ENCODE measurements at regions not wholly inside any gene's neighbourhood (a gene's known extent, or its start where the extent isn't known, plus 50 kb on each side); places are given as distances from the start of the nearest gene placed in this dataset.

DNA sequence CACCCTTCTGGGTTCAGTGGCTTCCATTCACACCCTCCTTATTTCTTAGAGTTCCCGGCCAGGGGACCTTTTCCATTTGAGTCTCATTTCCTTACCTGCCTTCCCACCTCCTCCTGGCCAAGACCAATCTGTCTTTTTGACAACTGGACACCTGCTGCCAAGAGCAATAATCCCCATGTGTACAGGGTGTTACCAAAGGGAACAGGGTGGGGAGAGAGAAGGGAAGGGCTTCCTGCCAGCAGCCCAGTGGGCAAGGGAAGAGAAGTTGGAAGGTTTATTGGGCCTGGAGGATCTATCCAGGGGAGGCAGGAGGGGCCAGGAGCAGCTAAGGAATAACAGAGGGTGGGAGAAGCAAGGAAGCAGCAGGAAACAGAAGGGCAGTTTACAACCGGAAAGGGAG, 346.2 kb downstream of the C12orf75 start:
- H3K4me1 ChIP-seq (ENCODE audit: control insufficient read depth, extremely low read depth, insufficient read depth, low read length) = no peaks in the 10 kb centered on the region
- H4K20me1 ChIP-seq (ENCODE audit: control insufficient read depth, extremely low read depth, insufficient read depth, low read length) = no peaks in the 10 kb centered on the region
- no peak for TF ChIP-seq EZH2 (IDR thresholded peaks at IDR 0.05; ENCODE audit: low read length, missing control alignments)
- no peak for DNase-seq (ENCODE audit: low read depth in 2 of 2)
- H3K9me3 ChIP-seq (ENCODE audit: control insufficient read depth, insufficient read depth, low read depth, low read length) = no peaks in the 10 kb centered on the region
- no peak overlapping the region for H3K4me2 ChIP-seq (ENCODE audit: extremely low read depth, insufficient read depth, low read length)
- H3K27me3 ChIP-seq (ENCODE audit: control insufficient read depth, insufficient read depth, low read length) = no peaks in the 10 kb centered on the region
- H3K4me3 ChIP-seq (replicated peaks in 1 of 4; ENCODE audit: control extremely low read depth in 1 of 4, insufficient read depth in 1 of 4, low read depth in 3 of 4, low read length in 4 of 4) = no peak overlapping the region
- no peak overlapping the region for H2AFZ ChIP-seq (ENCODE audit: low read length)
- no peak overlapping the region for H3K9ac ChIP-seq (ENCODE audit: insufficient read depth, low read length)
- no peak overlapping the region for H3K27ac ChIP-seq (ENCODE audit: insufficient read depth, low read length)
- H3K79me2 ChIP-seq (ENCODE audit: control insufficient read depth, insufficient read depth, low read length) = no peaks in the 10 kb centered on the region
- H3K36me3 ChIP-seq (ENCODE audit: control insufficient read depth, insufficient read depth, low read length) = no peaks in the 10 kb centered on the region

DNA sequence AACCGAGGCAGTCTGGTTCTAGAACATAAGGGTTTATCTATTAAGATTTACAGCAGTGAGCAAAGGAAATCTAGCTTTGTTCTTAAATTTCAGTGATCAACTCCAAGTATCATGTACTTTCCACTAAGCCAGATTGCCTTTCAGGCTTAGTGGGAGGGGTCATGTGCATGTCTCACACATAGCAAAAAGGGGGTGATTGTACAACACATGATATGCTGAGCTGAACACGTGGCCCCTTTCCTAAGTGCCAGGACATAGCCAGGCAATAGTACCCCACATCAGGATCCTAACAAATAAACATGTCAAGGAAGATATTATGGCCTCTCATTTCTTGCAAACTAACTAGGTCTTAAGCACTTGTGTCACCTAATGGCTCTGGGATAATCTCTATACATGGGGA, 347.2 kb downstream of the C12orf75 start:
- DNase-seq (ENCODE audit: low read depth in 2 of 2) = no peak
- Histone ChIP-seq H3K4me3 (replicated peaks in 1 of 4; ENCODE audit: control extremely low read depth in 1 of 4, insufficient read depth in 1 of 4, low read depth in 3 of 4, low read length in 4 of 4) (no peak overlapping the region), H2AFZ (ENCODE audit: low read length) (no peak overlapping the region), H3K27me3 (ENCODE audit: control insufficient read depth, insufficient read depth, low read length) (no peaks in the 10 kb centered on the region), H3K9ac (ENCODE audit: insufficient read depth, low read length) (no peak overlapping the region), H3K27ac (ENCODE audit: insufficient read depth, low read length) (no peak overlapping the region), H3K36me3 (ENCODE audit: control insufficient read depth, insufficient read depth, low read length) (no peaks in the 10 kb centered on the region), H4K20me1 (ENCODE audit: control insufficient read depth, extremely low read depth, insufficient read depth, low read length) (no peaks in the 10 kb centered on the region), H3K79me2 (ENCODE audit: control insufficient read depth, insufficient read depth, low read length) (no peaks in the 10 kb centered on the region), H3K4me2 (ENCODE audit: extremely low read depth, insufficient read depth, low read length) (no peak overlapping the region), H3K4me1 (ENCODE audit: control insufficient read depth, extremely low read depth, insufficient read depth, low read length) (no peaks in the 10 kb centered on the region), H3K9me3 (ENCODE audit: control insufficient read depth, insufficient read depth, low read depth, low read length) (no peaks in the 10 kb centered on the region)
- TF ChIP-seq EZH2 (IDR thresholded peaks at IDR 0.05; ENCODE audit: low read length, missing control alignments) = no peak
- TF ChIP-seq, protein P1, sequence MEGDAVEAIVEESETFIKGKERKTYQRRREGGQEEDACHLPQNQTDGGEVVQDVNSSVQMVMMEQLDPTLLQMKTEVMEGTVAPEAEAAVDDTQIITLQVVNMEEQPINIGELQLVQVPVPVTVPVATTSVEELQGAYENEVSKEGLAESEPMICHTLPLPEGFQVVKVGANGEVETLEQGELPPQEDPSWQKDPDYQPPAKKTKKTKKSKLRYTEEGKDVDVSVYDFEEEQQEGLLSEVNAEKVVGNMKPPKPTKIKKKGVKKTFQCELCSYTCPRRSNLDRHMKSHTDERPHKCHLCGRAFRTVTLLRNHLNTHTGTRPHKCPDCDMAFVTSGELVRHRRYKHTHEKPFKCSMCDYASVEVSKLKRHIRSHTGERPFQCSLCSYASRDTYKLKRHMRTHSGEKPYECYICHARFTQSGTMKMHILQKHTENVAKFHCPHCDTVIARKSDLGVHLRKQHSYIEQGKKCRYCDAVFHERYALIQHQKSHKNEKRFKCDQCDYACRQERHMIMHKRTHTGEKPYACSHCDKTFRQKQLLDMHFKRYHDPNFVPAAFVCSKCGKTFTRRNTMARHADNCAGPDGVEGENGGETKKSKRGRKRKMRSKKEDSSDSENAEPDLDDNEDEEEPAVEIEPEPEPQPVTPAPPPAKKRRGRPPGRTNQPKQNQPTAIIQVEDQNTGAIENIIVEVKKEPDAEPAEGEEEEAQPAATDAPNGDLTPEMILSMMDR (conservative IDR thresholded peaks at IDR 0.05 in 1 of 2, IDR thresholded peaks at IDR 0.05 in 1 of 2; ENCODE audit: low read depth in 1 of 2, low read length in 2 of 2) = no peak

DNA sequence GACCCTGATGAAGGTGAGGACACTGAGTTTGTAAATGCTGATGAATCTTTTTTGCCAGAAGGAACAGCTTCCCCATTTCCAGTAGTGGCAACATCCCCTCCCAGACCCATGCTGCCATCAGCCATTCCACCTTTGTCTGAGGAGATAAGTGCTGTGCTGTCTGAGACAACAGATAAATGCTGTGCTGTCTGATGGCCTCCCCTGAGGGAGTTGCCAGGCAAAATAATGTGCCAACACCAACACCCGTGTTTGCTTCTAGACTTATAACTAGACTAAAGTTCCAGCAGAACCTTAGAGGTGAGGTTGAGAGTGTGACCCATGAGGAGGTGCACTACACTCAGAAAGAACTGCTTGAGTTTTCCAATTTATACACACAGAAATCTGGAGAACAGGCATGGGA, 349.5 kb downstream of the C12orf75 start:
- Histone ChIP-seq H4K20me1 (ENCODE audit: control insufficient read depth, extremely low read depth, insufficient read depth, low read length) (no peaks in the 10 kb centered on the region), H3K79me2 (ENCODE audit: control insufficient read depth, insufficient read depth, low read length) (no peaks in the 10 kb centered on the region), H3K4me3 (replicated peaks in 1 of 4; ENCODE audit: control extremely low read depth in 1 of 4, insufficient read depth in 1 of 4, low read depth in 3 of 4, low read length in 4 of 4) (no peak overlapping the region), H3K36me3 (ENCODE audit: control insufficient read depth, insufficient read depth, low read length) (no peaks in the 10 kb centered on the region), H3K9me3 (ENCODE audit: control insufficient read depth, insufficient read depth, low read depth, low read length) (no peaks in the 10 kb centered on the region), H3K27ac (ENCODE audit: insufficient read depth, low read length) (no peak overlapping the region), H2AFZ (ENCODE audit: low read length) (no peak overlapping the region), H3K4me1 (ENCODE audit: control insufficient read depth, extremely low read depth, insufficient read depth, low read length) (no peaks in the 10 kb centered on the region), H3K9ac (ENCODE audit: insufficient read depth, low read length) (no peak overlapping the region), H3K4me2 (ENCODE audit: extremely low read depth, insufficient read depth, low read length) (no peak overlapping the region), H3K27me3 (ENCODE audit: control insufficient read depth, insufficient read depth, low read length) (no peaks in the 10 kb centered on the region)
- TF ChIP-seq, protein P1 (conservative IDR thresholded peaks at IDR 0.05 in 1 of 2, IDR thresholded peaks at IDR 0.05 in 1 of 2; ENCODE audit: low read depth in 1 of 2, low read length in 2 of 2) = no peak
- DNase-seq (ENCODE audit: low read depth in 2 of 2) = no peak

Measured in fibroblast of lung (primary cell).